ENCODE measurements at regions not wholly inside any gene's neighbourhood (a gene's known extent, or its start where the extent isn't known, plus 50 kb on each side); places are given as distances from the start of the nearest gene placed in this dataset.

GRCh38 chr3:34357461-34357860 lies 559.0 kb downstream of the PDCD6IP start (continued):
- TF ChIP-seq, protein P1, sequence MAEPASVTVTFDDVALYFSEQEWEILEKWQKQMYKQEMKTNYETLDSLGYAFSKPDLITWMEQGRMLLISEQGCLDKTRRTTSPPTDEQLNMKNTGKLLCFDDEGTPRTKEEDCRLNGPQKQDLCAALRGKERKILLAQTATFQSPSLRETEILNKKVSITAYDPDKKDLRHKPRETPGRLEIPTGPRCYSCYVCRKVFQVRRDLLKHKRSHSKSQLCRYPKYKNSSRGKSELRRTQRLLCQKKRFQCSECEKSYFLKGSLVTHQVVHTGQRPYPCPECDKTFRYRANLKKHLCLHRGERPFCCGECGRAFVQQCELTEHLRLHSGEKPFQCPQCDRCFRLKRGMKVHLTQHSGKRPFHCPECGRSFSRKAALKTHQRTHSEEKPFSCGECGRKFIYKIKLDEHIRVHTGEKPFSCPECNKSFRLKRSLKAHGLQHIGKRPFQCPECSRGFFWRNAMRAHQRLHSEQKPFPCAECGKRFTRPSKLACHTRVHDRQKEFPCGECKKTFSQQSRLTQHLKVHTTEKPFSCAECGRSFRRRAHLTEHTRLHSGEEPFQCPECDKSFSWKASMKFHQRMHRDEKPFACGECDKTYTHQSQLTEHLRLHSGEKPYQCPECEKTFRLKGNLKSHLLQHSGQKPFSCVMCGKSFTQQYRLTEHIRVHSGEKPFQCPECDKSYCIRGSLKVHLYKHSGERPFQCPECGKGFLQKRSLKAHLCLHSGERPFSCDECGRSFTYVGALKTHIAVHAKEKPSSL (CRISPR knock-in tag; conservative IDR thresholded peaks at IDR 0.05): no peak
- TF ChIP-seq TP53 (CRISPR knock-in tag; IDR thresholded peaks at IDR 0.05) (no peak), AFF4 (CRISPR knock-in tag; IDR thresholded peaks at IDR 0.05; ENCODE audit: borderline replicate concordance) (no peak), MYBL2 (CRISPR knock-in tag; IDR thresholded peaks at IDR 0.05) (no peak), ZNF532 (CRISPR knock-in tag; IDR thresholded peaks at IDR 0.05; ENCODE audit: borderline replicate concordance) (no peak), FOXP1 (CRISPR knock-in tag; IDR thresholded peaks at IDR 0.05; ENCODE audit: borderline replicate concordance) (no peak), HMGA2 (CRISPR knock-in tag; IDR thresholded peaks at IDR 0.05) (no peak)

- peaks cover 6% of the 10 kb centered on the region for H3K9me3 Mint-ChIP-seq
- no peak for ATAC-seq
- no peak overlapping the region for H3K4me3 Mint-ChIP-seq
- no peaks in the 10 kb centered on the region; the same call in 1 of the 2 replicates for H3K27me3 Mint-ChIP-seq (ENCODE audit: low read depth)
- ChIA-PET POLR2A (no interaction called here), CTCF (no interaction called here)
- H3K27ac Mint-ChIP-seq: no peak overlapping the region
- H3K4me1 Mint-ChIP-seq: peaks cover 6% of the 10 kb centered on the region; the same call in 1 of the 2 replicates
- H3K36me3 Mint-ChIP-seq: no peaks in the 10 kb centered on the region
- no peak for DNase-seq (ENCODE audit: low spot score)
- TF ChIP-seq IRF2 (CRISPR knock-in tag; IDR thresholded peaks at IDR 0.05; ENCODE audit: borderline replicate concordance, low read depth) (no peak), ZNF396 (CRISPR knock-in tag; IDR thresholded peaks at IDR 0.05; ENCODE audit: borderline replicate concordance) (no peak), CTCF (IDR thresholded peaks at IDR 0.05) (no peak), ATF1 (CRISPR knock-in tag; IDR thresholded peaks at IDR 0.05) (no peak), NFATC4 (CRISPR knock-in tag; IDR thresholded peaks at IDR 0.05) (no peak), SP1 (CRISPR knock-in tag; conservative IDR thresholded peaks at IDR 0.05) (no peak), NFYB (CRISPR knock-in tag; conservative IDR thresholded peaks at IDR 0.05; ENCODE audit: low read depth) (no peak), ATF6 (CRISPR knock-in tag; IDR thresholded peaks at IDR 0.05) (no peak)
- TF ChIP-seq, protein P2, sequence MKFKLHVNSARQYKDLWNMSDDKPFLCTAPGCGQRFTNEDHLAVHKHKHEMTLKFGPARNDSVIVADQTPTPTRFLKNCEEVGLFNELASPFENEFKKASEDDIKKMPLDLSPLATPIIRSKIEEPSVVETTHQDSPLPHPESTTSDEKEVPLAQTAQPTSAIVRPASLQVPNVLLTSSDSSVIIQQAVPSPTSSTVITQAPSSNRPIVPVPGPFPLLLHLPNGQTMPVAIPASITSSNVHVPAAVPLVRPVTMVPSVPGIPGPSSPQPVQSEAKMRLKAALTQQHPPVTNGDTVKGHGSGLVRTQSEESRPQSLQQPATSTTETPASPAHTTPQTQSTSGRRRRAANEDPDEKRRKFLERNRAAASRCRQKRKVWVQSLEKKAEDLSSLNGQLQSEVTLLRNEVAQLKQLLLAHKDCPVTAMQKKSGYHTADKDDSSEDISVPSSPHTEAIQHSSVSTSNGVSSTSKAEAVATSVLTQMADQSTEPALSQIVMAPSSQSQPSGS (CRISPR knock-in tag; IDR thresholded peaks at IDR 0.05; ENCODE audit: borderline replicate concordance, low read depth): no peak
- TF ChIP-seq, protein P3, sequence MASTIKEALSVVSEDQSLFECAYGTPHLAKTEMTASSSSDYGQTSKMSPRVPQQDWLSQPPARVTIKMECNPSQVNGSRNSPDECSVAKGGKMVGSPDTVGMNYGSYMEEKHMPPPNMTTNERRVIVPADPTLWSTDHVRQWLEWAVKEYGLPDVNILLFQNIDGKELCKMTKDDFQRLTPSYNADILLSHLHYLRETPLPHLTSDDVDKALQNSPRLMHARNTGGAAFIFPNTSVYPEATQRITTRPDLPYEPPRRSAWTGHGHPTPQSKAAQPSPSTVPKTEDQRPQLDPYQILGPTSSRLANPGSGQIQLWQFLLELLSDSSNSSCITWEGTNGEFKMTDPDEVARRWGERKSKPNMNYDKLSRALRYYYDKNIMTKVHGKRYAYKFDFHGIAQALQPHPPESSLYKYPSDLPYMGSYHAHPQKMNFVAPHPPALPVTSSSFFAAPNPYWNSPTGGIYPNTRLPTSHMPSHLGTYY (CRISPR knock-in tag; IDR thresholded peaks at IDR 0.05): no peak
These were observed 560.6 kb downstream of the PDCD6IP start for GRCh38 chr3:34359064-34359463.

Data from WTC11 (cell line).